HG02885 (cell line): ENCODE measurements at regions not wholly inside any gene's neighbourhood (a gene's known extent, or its start where the extent isn't known, plus 50 kb on each side); places are given as distances from the start of the nearest gene placed in this dataset.

Source experiments
- ATAC-seq: cut with Tn5 transposase; IDR thresholded peaks from one replicate; pipeline ENCODE4 v1.9.1; 2021; ENCODE audit warnings: mild to moderate bottlenecking; ENCODE audit not compliant: unreplicated experiment, poor library complexity

DNA sequence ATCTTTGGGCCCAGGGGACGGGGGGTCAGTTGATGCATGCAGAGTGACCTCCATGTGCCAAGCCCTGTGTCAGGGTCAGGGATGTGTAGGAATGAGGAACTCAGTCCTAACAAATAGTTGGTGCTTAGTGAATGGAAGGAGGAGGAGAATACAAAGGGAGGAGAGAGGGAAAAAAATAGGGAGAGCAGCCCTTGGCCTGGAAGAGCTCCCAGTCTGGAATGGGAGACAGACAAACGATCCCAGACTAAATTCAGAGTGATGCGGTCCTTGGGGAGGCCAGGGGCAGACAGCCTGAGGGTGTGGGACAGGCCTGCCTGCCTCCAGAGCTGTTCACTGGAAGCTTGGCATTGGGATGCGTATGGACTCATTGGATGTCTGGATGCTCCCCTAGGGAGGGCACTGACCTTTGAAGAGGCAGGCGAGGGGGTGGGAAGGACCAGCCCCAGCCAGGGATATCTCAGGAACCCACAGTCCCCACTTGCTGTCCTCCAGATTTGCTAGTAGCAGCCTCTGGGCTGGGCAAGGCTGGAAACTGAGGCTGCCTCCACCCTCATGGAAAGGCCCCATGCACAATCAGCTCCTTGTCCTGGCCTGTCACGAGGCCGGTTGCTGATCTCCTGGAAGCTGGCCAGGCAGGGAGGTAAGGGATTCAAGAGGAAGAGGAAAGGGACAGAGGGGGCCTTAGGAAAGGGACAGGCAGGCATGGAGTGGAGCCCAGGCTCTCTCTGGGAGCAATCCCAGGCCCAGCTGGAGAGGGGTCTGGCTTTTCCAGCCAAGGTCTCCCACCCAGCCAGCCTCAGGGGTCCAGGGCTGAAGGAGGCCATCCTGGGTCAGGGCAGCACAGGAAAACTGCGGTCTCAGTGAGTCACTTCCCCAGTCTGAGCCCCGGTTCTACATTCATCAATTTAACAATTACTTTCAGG, 69.0 kb upstream of the GGTA1 start:
- no peak for ATAC-seq

GRCh38 chr9:121569266-121569648, 69.6 kb upstream of the GGTA1 start:
- ATAC-seq: no peak

DNA sequence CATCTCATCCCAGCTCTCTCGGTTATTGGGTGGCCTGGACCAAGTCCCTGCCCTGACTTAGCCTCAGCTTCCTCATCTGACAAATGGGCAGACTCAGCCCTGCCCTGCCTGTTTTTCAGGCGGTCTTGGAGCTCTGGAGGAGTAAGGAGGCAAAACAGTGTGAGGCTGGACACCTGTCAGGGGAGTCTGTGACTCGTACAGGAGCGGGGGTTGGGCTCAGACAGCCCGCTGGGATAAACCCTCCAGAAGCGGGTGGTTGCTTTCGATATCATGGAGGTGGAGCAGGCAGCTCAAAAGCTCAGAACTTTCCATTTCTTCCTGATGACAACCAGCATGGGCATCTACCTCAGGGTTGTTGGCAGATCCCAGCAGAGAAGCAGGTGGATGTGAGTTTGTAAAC, 72.9 kb upstream of the GGTA1 start:
- ATAC-seq: no peak

GRCh38 chr9:121573717-121574485, 74.3 kb upstream of the GGTA1 start:
- ATAC-seq: no peak

- ATAC-seq: no peak
Observed at GRCh38 chr9:121574774-121575519, 75.3 kb upstream of the GGTA1 start.

- ATAC-seq: no peak
Observed at GRCh38 chr9:121576281-121577075, 75.0 kb upstream of the DAB2IP start.

- no peak for ATAC-seq
Observed at GRCh38 chr9:121577166-121577565, 74.3 kb upstream of the DAB2IP start.

DNA sequence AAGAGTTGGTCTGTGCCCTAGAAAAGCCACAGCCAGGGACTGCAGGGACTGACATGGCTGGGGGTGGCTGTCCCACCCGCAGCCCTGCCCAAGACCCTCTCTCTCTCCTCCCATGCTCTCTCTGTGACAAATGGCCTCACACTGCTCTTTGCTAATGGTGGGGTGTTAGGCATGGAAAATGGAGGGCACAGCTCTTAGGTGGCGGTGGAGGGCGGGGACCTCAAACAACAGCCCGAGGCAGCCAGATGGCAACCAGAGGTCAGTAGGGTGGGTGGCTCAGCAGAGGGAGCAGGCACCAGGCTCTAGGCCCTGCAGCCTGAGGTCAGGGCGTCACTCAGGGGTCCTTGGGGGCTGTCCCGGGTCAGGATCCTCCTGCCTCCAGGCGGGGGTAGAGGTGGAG, 73.9 kb upstream of the DAB2IP start:
- no peak for ATAC-seq

- no peak for ATAC-seq
Observed at GRCh38 chr9:121581786-121582600, 69.4 kb upstream of the DAB2IP start.

DNA sequence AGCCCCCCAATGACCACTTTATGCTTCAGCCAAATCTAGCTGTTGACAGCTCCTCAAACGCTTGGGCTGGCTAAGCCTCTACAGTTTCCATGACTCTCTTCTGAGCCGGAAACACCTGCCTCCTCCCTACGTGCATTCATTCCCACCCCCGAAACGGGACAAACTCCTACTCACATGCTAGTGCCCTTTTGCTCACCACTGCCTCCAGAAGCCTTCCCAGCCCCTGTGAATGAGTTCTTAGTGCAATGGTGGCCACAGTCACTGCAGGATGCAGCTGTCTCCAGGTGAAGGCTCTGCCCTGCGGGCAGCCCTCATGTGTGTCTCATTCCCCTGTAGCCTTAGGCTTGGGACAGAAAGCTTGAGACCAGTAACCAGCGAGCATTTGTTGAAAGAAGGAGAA, 68.8 kb upstream of the DAB2IP start:
- ATAC-seq: no peak

DNA sequence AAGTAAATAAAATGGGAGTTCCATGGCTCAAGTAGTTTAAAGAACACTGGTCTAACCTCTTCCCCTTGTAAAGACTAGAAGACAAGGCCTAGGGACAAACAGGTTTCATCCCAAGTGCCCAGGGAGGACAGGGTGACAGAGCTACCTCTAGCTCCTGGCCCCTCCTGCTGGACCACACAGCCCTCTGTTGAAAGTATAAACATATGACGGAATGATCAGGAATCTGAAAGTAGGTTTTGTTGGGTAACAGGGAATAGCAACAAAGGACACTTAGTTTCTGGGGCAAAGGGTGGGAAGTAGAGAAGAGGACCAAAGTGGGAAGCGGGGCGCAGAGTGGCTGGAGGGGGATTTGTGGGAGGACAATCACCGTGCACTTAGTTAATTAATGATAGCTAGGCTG, 67.0 kb upstream of the DAB2IP start:
- ATAC-seq: no peak

GRCh38 chr9:121587863-121588262, 63.6 kb upstream of the DAB2IP start:
- no peak for ATAC-seq

DNA sequence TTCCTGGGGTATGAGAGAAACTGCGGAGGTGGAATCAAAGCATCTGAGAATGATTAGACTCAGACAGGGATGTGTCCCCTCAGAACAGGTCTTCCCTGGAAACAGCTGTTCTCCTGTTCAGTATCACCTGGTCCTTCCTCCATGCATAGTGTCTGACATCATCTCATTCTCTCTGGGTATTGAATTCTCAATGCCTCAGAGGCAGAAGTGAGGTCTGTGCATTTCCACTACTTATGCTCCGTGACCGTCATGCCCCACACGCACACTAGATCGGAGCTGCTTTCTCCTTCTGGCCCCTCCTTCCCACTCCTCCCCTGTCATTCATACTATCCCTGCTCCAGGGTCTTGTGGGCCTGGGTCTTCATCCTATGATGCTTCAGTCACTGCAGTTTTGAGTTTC, 61.4 kb upstream of the DAB2IP start:
- ATAC-seq: no peak

- ATAC-seq: no peak
Observed at GRCh38 chr9:121592265-121592664, 59.2 kb upstream of the DAB2IP start.

DNA sequence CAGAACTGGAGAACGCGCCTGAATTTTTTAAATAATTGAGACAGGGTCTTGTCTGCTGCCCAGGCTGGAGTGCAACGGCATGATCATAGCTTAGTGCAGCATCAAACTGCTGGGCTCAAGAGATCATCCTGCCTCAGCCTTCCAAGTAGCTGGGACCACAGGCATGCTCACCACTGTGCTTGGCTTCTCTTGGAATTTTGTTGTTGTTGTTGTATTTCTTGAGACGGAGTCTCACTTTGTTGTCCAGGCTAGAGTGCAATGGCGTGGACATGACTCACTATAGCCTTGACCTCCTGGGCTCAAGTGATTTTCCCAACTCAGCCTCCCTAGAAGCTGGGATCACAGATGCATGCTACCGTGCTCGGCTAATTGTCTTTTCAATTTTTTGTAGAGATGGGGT, 58.4 kb upstream of the DAB2IP start:
- no peak for ATAC-seq

DNA sequence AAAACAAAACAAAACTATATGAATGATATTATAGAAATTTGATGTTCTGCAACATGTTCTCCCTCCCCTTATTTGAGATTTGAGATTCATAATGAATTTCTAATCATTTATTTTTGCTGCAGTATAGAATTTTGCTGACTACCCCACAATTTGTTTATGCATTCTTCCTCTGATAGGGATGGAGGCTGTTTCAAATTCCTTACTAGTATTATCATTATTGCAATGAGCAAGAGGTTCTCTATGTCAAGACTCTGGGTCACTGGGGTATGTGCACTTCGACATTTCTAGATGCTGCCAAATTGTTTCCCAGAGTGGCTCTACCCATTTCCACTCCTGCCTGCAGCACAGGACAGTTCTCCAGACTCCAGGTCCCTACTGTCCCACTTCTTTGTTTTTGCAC, 54.9 kb upstream of the DAB2IP start:
- no peak for ATAC-seq

DNA sequence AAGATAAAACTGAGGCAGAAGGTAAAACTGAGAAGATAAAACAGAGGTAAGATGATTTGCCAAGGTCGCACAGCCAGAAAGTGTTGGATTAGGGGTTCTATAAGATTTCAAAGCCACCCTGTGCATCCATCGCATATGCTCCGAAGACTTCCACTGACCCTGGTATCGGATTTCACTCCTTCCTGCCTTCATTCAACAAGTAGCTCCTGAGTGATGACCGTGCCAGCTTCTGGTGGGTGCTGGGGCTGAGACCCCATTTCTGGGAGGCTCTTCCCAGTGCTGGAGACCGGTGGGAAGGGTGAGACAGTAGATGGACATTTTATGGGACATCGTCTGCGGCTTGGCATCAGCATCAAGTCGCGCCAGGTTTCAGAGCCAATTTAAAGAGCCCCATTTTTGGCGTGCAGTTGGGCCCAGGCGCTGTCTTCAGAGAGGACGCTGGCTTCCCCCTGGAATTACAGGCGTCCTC, 53.7 kb upstream of the DAB2IP start:
- no peak for ATAC-seq

DNA sequence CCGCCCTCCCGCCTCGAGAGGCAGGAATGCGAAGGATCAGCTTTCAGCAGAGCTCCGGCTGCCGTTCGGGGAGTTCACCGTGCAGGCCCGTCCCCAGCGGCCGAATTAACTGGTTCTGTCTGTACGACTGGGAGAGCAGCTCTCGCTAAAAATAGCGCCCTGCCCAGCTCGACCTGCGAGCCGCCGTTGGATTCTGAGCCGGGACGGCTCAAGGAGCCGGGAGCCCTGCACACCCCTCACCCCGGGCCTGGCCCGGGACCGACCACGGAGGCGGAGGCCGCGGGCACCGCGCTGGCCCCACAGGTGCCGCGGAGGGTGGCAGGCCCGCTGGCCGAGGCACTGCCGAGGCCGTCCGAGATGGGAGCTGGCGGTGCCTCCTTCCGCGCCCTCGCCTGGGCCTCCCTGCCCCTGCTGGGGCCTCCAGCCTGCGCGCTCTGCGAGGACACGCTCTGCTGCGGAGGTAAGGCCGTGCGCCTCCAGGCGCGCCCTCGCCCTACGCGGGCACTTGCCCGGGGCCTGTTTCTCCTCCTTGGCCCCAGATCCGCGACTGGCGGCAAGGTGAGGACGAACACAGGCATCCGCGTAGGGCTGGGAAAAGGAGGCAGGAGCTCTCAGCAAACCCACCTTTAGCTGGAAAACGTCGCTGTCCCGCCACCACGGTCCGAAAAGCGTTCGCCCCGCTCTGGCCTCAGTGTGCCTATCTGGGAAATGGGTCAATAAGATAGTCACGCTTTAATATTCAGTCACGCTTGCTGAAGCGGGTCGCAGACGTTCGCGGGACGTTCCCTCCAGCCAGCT, 53.1 kb upstream of the DAB2IP start:
- no peak for ATAC-seq
